ENCODE measurements at regions not wholly inside any gene's neighbourhood (a gene's known extent, or its start where the extent isn't known, plus 50 kb on each side); places are given as distances from the start of the nearest gene placed in this dataset.

- no peak for DNase-seq
Observed at GRCh38 chr11:103673773-103674172, 362.7 kb upstream of the DDI1 start.

GRCh38 chr11:103676413-103676812, 360.0 kb upstream of the DDI1 start:
- no peak for DNase-seq

- no peak for DNase-seq
Observed at GRCh38 chr11:103680826-103681225, 355.6 kb upstream of the DDI1 start.

GRCh38 chr11:103681855-103682254, 354.6 kb upstream of the DDI1 start:
- DNase-seq: no peak

- peak; percentile 61 for DNase-seq
Observed at GRCh38 chr11:103682318-103683184, 353.9 kb upstream of the DDI1 start.

- DNase-seq: no peak
Observed at GRCh38 chr11:103683576-103683975, 352.9 kb upstream of the DDI1 start.

GRCh38 chr11:103688924-103689323, 347.5 kb upstream of the DDI1 start:
- DNase-seq: no peak

- no peak for DNase-seq
Observed at GRCh38 chr11:103690356-103690755, 346.1 kb upstream of the DDI1 start.

GRCh38 chr11:103696123-103696522, 340.3 kb upstream of the DDI1 start:
- DNase-seq: no peak

- DNase-seq: no peak
Observed at GRCh38 chr11:103699216-103699615, 337.2 kb upstream of the DDI1 start.

GRCh38 chr11:103699656-103700055, 336.8 kb upstream of the DDI1 start:
- no peak for DNase-seq

GRCh38 chr11:103700622-103701021, 335.8 kb upstream of the DDI1 start:
- DNase-seq: no peak

- no peak for DNase-seq
Observed at GRCh38 chr11:103703437-103703836, 333.0 kb upstream of the DDI1 start.

GRCh38 chr11:103703954-103704353, 332.5 kb upstream of the DDI1 start:
- DNase-seq: no peak

GRCh38 chr11:103705642-103706041, 330.8 kb upstream of the DDI1 start:
- no peak for DNase-seq

- no peak for DNase-seq
Observed at GRCh38 chr11:103709371-103709770, 327.1 kb upstream of the DDI1 start.

GRCh38 chr11:103714246-103714645, 322.2 kb upstream of the DDI1 start:
- no peak for DNase-seq

GRCh38 chr11:103716363-103716762, 320.1 kb upstream of the DDI1 start:
- DNase-seq: no peak

- no peak for DNase-seq
Observed at GRCh38 chr11:103727262-103727661, 309.2 kb upstream of the DDI1 start.

GRCh38 chr11:103729617-103730016, 306.8 kb upstream of the DDI1 start:
- no peak for DNase-seq

GRCh38 chr11:103730131-103730940, 306.1 kb upstream of the DDI1 start:
- no peak for DNase-seq

GRCh38 chr11:103731670-103732069, 304.8 kb upstream of the DDI1 start:
- DNase-seq: no peak

- DNase-seq: no peak
Observed at GRCh38 chr11:103733889-103734288, 302.6 kb upstream of the DDI1 start.

GRCh38 chr11:103735497-103736032, 300.9 kb upstream of the DDI1 start:
- DNase-seq: no peak
